Lower leg skin (tissue), 4 donors: ENCODE measurements at regions not wholly inside any gene's neighbourhood (a gene's known extent, or its start where the extent isn't known, plus 50 kb on each side); places are given as distances from the start of the nearest gene placed in this dataset.

Source experiments
- DNase-seq, 2 donors: peaks; one replicate each; pipeline ENCODE4 v3.0.0-alpha.2; 2019; ENCODE audit warnings: low spot score in 2 of 2
- H3K4me3 ChIP-seq: fragments of 200-600 bp; sonication (generic); 2 replicates; pipeline ENCODE4 v1.5.1; 2017; ENCODE audit warnings: mild to moderate bottlenecking, low read depth; ENCODE audit not compliant: poor library complexity, severe bottlenecking
- CTCF ChIP-seq, 3 donors: fragments of 450-650 bp; IDR thresholded peaks; one replicate each; pipeline ENCODE4 v1.5.1; 2016; ENCODE audit warnings: antibody characterized with exemption in 3 of 3, mild to moderate bottlenecking in 3 of 3, moderate library complexity in 2 of 3
- POLR2A ChIP-seq, 2 donors: fragments of 450-650 bp; IDR thresholded peaks; one replicate each; pipeline ENCODE4 v1.6.1; 2016 to 2017; ENCODE audit warnings: antibody characterized with exemption in 2 of 2, mild to moderate bottlenecking in 1 of 2, moderate library complexity in 1 of 2
- WGBS, 2 donors: methylation state at CpG; one replicate each; pipeline ENCODE4 v1.1.5; 2018; 5-methylcytosine and 5-hydroxymethylcytosine counted together
- intact Hi-C: fragments of 100-400 bp; cut with DNase I; formaldehyde crosslinking; loops from one replicate; pipeline ENCODE4 v1.15.0; 2023; ENCODE audit warnings: low total_unique reads

- no peak overlapping the region for H3K4me3 ChIP-seq
- no peak for DNase-seq
- no peak for TF ChIP-seq CTCF (IDR thresholded peaks at IDR 0.05)
- TF ChIP-seq POLR2A (IDR thresholded peaks at IDR 0.05): no peak
- intact Hi-C loops: no loop called here
These were observed 387.4 kb upstream of the C2CD4B start for GRCh38 chr15:62552444-62552843.

- intact Hi-C loops: no loop called here
- no peak for DNase-seq
- WGBS, 2 donors: 80 to 84% methylated on average over 2 of the region's 2 CpGs
- no peak overlapping the region for H3K4me3 ChIP-seq
- no peak for TF ChIP-seq CTCF (IDR thresholded peaks at IDR 0.05)
- no peak for TF ChIP-seq POLR2A (IDR thresholded peaks at IDR 0.05)
These were observed 389.0 kb upstream of the C2CD4B start for GRCh38 chr15:62553911-62554563.

GRCh38 chr15:62558640-62559380, 393.7 kb upstream of the C2CD4B start:
- DNase-seq: no peak
- WGBS, 2 donors: 59 to 71% methylated on average over 8 of the region's 8 CpGs
- TF ChIP-seq POLR2A (IDR thresholded peaks at IDR 0.05) (no peak), CTCF (IDR thresholded peaks at IDR 0.05) (no peak)
- no peak overlapping the region for H3K4me3 ChIP-seq
- intact Hi-C loops: no loop called here

GRCh38 chr15:62559381-62559733, 394.3 kb upstream of the C2CD4B start:
- intact Hi-C loops: no loop called here
- 44 to 54% methylated on average over 1 of the region's 1 CpG for WGBS, 2 donors

GRCh38 chr15:62561059-62561519, 396.0 kb upstream of the C2CD4B start:
- intact Hi-C loops: no loop called here
- 58 to 66% methylated on average over 11 of the region's 11 CpGs for WGBS, 2 donors
- TF ChIP-seq POLR2A (IDR thresholded peaks at IDR 0.05): no peak
- no peak for TF ChIP-seq CTCF (IDR thresholded peaks at IDR 0.05)
- no peak overlapping the region for H3K4me3 ChIP-seq
- no peak for DNase-seq

More at GRCh38 chr15:62559381-62559733, 394.3 kb upstream of the C2CD4B start:
- DNase-seq: no peak
- H3K4me3 ChIP-seq: no peak overlapping the region
- TF ChIP-seq POLR2A (IDR thresholded peaks at IDR 0.05): no peak
- TF ChIP-seq CTCF (IDR thresholded peaks at IDR 0.05): no peak
